ENCODE measurements at regions not wholly inside any gene's neighbourhood (a gene's known extent, or its start where the extent isn't known, plus 50 kb on each side); places are given as distances from the start of the nearest gene placed in this dataset.

DNA sequence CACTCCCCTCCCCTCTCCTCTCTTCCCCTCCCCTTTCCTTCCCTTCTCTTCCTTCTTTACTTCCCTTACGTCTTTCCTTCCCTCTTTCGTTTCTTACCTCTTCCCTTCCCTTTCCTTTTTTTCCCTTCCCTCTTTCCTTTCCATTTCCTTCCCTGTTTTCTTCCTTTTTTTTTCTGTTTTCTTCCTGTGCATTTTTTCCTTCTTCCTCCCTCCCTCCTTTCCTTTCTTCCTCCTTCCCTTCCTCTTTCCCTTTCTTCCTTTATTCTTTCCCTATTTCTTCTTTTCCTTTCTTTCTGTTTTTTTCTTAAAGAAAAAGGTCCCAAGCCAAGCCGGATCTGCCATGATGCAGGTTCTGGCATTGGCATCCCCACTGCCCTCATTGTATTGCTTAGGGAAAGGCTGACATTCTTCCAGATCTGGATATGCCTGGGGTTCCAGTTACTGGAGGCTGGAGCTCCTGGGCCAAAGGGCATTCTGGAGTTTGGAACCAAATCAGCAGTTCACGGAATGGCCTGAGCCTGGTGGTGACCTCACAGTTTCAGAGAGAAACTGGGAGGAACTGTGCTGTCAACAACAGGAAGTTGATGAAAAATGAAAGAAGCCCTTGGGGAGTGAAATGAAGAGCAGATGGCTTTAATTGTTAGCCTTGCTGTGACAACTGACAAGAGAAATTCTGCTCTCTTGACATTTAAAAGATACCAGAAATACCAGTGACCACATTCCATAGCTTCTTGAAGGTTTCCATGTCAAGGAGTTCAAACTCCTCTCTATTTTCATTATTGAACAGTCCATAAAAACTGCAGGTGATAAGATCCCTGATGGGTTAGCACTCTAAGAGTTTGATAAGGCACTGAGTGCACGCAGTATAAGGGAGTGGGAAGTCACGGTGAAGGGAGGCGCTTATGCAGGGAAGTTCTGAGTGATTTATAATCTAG is 622.1 kb downstream of the SPRY1 start:
- TF ChIP-seq, protein P1, sequence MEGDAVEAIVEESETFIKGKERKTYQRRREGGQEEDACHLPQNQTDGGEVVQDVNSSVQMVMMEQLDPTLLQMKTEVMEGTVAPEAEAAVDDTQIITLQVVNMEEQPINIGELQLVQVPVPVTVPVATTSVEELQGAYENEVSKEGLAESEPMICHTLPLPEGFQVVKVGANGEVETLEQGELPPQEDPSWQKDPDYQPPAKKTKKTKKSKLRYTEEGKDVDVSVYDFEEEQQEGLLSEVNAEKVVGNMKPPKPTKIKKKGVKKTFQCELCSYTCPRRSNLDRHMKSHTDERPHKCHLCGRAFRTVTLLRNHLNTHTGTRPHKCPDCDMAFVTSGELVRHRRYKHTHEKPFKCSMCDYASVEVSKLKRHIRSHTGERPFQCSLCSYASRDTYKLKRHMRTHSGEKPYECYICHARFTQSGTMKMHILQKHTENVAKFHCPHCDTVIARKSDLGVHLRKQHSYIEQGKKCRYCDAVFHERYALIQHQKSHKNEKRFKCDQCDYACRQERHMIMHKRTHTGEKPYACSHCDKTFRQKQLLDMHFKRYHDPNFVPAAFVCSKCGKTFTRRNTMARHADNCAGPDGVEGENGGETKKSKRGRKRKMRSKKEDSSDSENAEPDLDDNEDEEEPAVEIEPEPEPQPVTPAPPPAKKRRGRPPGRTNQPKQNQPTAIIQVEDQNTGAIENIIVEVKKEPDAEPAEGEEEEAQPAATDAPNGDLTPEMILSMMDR (IDR thresholded peaks at IDR 0.05), result no peak
- TF ChIP-seq MYBL2 (CRISPR knock-in tag; IDR thresholded peaks at IDR 0.05) (no peak), ZNF263 (CRISPR knock-in tag; IDR thresholded peaks at IDR 0.05; ENCODE audit: low read depth) (no peak), ZBTB43 (CRISPR knock-in tag; IDR thresholded peaks at IDR 0.05) (no peak), CREB1 (CRISPR knock-in tag; IDR thresholded peaks at IDR 0.05) (no peak), SP1 (CRISPR knock-in tag; conservative IDR thresholded peaks at IDR 0.05) (no peak), MAX (CRISPR knock-in tag; IDR thresholded peaks at IDR 0.05) (no peak), FOXJ3 (CRISPR knock-in tag; IDR thresholded peaks at IDR 0.05; ENCODE audit: borderline replicate concordance) (no peak), TP53 (CRISPR knock-in tag; IDR thresholded peaks at IDR 0.05) (no peak), ESRRA (CRISPR knock-in tag; IDR thresholded peaks at IDR 0.05; ENCODE audit: borderline replicate concordance) (no peak), ATF3 (CRISPR knock-in tag; conservative IDR thresholded peaks at IDR 0.05) (no peak), ZNF396 (CRISPR knock-in tag; IDR thresholded peaks at IDR 0.05; ENCODE audit: borderline replicate concordance) (no peak)

Data from WTC11 (cell line).